Glutamatergic neuron (in vitro differentiated cells): ENCODE measurements at regions not wholly inside any gene's neighbourhood (a gene's known extent, or its start where the extent isn't known, plus 50 kb on each side); places are given as distances from the start of the nearest gene placed in this dataset.

Experiments used
- DNase-seq: peaks from one replicate; pipeline ENCODE4 v3.0.0; 2022
- H3K27ac Mint-ChIP-seq: one replicate; pipeline ENCODE4 v1.8.0; 2020; ENCODE audit warnings: mild to moderate bottlenecking, mixed read lengths, inconsistent platforms; ENCODE audit not compliant: unreplicated experiment
- H3K27me3 Mint-ChIP-seq: one replicate; pipeline ENCODE4 v1.8.0; 2020; ENCODE audit warnings: mild to moderate bottlenecking, moderate library complexity, mixed read lengths, inconsistent platforms; ENCODE audit not compliant: unreplicated experiment
- H3K36me3 Mint-ChIP-seq: one replicate; pipeline ENCODE4 v1.8.0; 2020; ENCODE audit warnings: mild to moderate bottlenecking, mixed read lengths, inconsistent platforms; ENCODE audit not compliant: unreplicated experiment
- H3K4me1 Mint-ChIP-seq: one replicate; pipeline ENCODE4 v1.8.0; 2020; ENCODE audit warnings: mild to moderate bottlenecking, low read depth, mixed read lengths, inconsistent platforms; ENCODE audit not compliant: unreplicated experiment
- H3K4me3 Mint-ChIP-seq: one replicate; pipeline ENCODE4 v1.8.0; 2020; ENCODE audit warnings: mild to moderate bottlenecking, mixed read lengths, inconsistent platforms; ENCODE audit not compliant: unreplicated experiment
- H3K9me3 Mint-ChIP-seq: one replicate; pipeline ENCODE4 v1.8.0; 2020; ENCODE audit warnings: mild to moderate bottlenecking, moderate library complexity, mixed read lengths, inconsistent platforms; ENCODE audit not compliant: unreplicated experiment
- TF ChIP-seq, protein P1 (sequence below): fragments of 200-600 bp; sonication (generic); IDR thresholded peaks from one replicate; pipeline ENCODE4 v1.5.0; 2021; ENCODE audit not compliant: partially characterized antibody, unreplicated experiment

DNA sequence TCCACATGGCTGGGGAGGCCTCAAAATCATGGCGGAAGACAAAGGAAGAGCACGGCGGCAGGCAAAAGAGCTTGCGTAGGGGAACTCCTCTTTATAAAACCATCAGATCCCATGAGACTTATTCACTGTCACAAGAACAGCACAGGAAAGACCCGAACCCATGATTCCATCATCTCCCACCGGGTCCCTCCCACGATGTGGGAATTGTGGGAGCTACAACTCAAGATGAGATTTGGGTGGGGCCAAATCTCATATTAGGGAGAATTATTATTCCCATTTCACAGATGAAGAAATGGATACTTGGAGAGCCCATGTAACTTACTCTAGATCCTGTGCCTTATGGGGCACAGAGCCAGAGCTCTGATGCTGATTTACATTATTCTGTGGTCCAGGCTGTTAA is 322.6 kb downstream of the PCNX1 start:
- peaks cover 2% of the 10 kb centered on the region for H3K9me3 Mint-ChIP-seq

DNA sequence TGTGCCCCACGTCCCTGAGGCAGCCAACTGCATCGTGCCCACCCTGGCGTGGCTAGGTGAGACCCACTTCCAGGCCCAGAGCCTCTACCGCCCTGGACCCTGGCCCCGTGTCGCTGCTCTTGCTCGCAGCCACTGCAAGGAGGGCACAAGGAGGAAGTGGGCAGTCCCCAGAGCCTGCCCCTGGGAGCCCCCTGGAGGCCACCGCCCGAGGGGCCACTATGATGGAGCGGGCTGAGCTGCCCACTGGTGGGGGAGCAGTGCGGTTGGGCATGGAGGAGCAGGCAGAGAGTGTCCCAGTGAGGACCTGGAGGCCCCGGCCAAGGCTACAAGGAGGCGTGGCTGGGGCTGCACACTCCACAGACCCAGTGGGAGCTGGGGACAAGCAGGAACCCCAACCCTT is 323.6 kb downstream of the PCNX1 start:
- TF ChIP-seq, protein P1, sequence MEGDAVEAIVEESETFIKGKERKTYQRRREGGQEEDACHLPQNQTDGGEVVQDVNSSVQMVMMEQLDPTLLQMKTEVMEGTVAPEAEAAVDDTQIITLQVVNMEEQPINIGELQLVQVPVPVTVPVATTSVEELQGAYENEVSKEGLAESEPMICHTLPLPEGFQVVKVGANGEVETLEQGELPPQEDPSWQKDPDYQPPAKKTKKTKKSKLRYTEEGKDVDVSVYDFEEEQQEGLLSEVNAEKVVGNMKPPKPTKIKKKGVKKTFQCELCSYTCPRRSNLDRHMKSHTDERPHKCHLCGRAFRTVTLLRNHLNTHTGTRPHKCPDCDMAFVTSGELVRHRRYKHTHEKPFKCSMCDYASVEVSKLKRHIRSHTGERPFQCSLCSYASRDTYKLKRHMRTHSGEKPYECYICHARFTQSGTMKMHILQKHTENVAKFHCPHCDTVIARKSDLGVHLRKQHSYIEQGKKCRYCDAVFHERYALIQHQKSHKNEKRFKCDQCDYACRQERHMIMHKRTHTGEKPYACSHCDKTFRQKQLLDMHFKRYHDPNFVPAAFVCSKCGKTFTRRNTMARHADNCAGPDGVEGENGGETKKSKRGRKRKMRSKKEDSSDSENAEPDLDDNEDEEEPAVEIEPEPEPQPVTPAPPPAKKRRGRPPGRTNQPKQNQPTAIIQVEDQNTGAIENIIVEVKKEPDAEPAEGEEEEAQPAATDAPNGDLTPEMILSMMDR: no peak
- Mint-ChIP-seq H3K9me3 (peaks cover 3% of the 10 kb centered on the region), H3K36me3 (no peaks in the 10 kb centered on the region), H3K4me3 (no peak overlapping the region), H3K27ac (no peak overlapping the region), H3K27me3 (peaks cover 5% of the 10 kb centered on the region), H3K4me1 (no peaks in the 10 kb centered on the region)
- no peak for DNase-seq

More for the DNA sequence above, 322.6 kb downstream of the PCNX1 start:
- DNase-seq: no peak
- Mint-ChIP-seq H3K27ac (no peak overlapping the region), H3K4me3 (no peak overlapping the region), H3K4me1 (no peaks in the 10 kb centered on the region), H3K36me3 (no peaks in the 10 kb centered on the region), H3K27me3 (peaks cover 5% of the 10 kb centered on the region)
- TF ChIP-seq, protein P1: no peak

DNA sequence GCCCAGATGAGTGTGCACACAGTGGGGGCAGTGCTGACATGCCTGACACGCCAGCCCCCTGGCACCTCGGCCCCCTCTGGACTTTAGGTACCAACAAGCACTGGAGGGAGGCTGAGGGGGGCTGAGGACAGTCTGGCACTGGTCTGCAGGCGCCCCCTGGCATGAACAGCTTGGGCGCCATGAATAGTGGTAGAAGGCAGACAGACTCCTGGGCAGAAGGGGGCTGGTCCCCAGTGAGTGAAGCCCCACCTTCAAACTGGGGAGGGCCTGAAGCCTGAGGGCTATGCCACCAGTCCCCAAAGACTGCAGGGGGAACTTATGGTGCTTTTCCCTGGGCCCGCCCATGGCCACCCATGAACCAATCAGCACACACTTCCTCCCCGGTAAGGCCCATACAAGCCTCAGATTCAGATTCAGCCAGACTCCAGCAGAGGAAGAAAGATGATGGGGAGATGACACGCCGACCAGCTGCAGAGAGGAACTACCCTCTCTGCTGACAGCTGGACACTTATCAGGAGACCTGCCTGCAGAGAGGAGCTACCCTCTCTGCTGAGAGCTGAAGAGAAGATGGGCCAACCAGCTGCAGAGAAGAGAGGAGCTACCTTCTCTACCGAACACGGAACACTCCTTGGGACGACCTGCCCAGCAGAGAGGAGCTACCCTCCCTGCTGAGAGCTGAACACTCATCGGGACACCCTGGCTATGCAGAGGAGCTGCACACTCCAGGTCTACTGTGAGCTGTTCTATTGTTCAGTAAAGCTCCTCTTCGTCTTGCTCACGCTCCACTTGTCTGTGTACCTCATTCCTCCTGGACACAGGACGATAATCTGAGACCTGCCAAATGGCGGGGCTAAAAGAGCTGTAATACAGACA is 324.5 kb downstream of the PCNX1 start:
- no peaks in the 10 kb centered on the region for H3K4me1 Mint-ChIP-seq
- H3K4me3 Mint-ChIP-seq: no peak overlapping the region
- no peaks in the 10 kb centered on the region for H3K36me3 Mint-ChIP-seq
- peaks cover 5% of the 10 kb centered on the region for H3K27me3 Mint-ChIP-seq
- no peak overlapping the region for H3K27ac Mint-ChIP-seq
- H3K9me3 Mint-ChIP-seq: peaks cover 4% of the 10 kb centered on the region
- TF ChIP-seq, protein P1: no peak
- DNase-seq: no peak

DNA sequence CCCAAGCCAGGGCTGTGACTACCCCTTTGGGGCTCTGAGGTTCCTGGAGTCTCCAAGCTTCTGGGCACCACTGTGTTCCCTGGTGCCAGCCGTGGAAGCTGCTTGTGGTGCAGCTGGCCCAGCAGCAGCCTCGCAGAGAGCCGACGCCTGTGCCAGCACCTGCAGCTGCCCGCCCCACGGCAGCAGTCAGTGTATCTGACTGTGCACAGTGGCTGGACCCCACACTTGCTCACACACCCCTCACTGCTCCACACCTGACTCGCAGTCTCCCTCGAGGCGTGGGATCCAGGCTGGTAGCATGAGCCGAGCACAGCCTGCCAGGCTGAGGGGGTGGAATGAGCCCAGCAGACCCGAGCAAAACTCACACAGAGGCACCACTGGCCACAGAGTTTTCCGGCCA is 325.2 kb downstream of the PCNX1 start:
- Mint-ChIP-seq H3K36me3 (no peaks in the 10 kb centered on the region), H3K27ac (no peak overlapping the region), H3K27me3 (peaks cover 5% of the 10 kb centered on the region), H3K4me1 (no peaks in the 10 kb centered on the region), H3K4me3 (no peak overlapping the region), H3K9me3 (peaks cover 4% of the 10 kb centered on the region)
- TF ChIP-seq, protein P1: no peak
- DNase-seq: no peak

DNA sequence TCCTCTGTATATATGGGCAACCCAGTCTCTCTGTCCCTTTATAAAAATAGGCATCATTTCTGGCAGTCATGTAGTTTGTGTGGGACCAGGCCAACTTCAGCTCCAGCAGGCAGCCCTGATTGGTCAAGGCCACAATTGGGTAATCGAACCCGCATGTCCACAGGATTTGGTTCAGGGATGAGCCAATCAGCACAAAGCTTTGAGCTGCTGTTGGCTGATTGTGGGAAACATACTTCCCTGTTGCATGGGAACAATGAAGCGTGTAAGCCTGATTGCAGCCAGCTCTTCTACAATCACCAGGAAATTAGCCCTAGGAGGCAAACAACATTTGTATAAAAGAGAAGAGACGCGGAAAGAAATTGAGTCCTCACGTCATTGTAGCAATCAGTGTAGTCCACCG is 328.6 kb downstream of the PCNX1 start:
- H3K9me3 Mint-ChIP-seq: peaks cover 3% of the 10 kb centered on the region
- H3K4me1 Mint-ChIP-seq: no peaks in the 10 kb centered on the region
- TF ChIP-seq, protein P1: no peak
- H3K27me3 Mint-ChIP-seq: peaks cover 5% of the 10 kb centered on the region
- H3K4me3 Mint-ChIP-seq: no peak overlapping the region
- no peak for DNase-seq
- no peak overlapping the region for H3K27ac Mint-ChIP-seq
- H3K36me3 Mint-ChIP-seq: no peaks in the 10 kb centered on the region
